GM23338 (cell line): ENCODE measurements at regions not wholly inside any gene's neighbourhood (a gene's known extent, or its start where the extent isn't known, plus 50 kb on each side); places are given as distances from the start of the nearest gene placed in this dataset.

Experiments
- ATAC-seq: fragments of 200-7000 bp; cut with Tn5 transposase; 3 replicates; pipeline ENCODE4 v1.9.1; 2020
- DNase-seq: peaks from one replicate; pipeline ENCODE4 v3.0.0-alpha.2; 2015; ENCODE audit warnings: low spot score
- H2AFZ ChIP-seq: fragments of 200-600 bp; sonication (generic); 2 replicates; pipeline ENCODE4 v1.8.0; 2016; ENCODE audit warnings: antibody characterized with exemption, mild to moderate bottlenecking, moderate library complexity
- H3F3A ChIP-seq: fragments of 200-600 bp; sonication (generic); replicated peaks from 2 replicates; pipeline ENCODE4 v1.8.0; 2017; ENCODE audit warnings: antibody characterized with exemption, mixed run types, low read depth
- H3K27ac ChIP-seq: fragments of 200-600 bp; sonication (generic); 2 replicates; pipeline ENCODE4 v1.6.1; 2016; ENCODE audit warnings: low read depth
- H3K27me3 ChIP-seq: fragments of 200-600 bp; sonication (generic); 2 replicates; pipeline ENCODE4 v1.8.0; 2016; ENCODE audit warnings: mild to moderate bottlenecking, mixed run types, moderate library complexity; ENCODE audit not compliant: insufficient read depth
- H3K36me3 ChIP-seq: fragments of 200-600 bp; sonication (generic); 2 replicates; pipeline ENCODE4 v1.8.0; 2016; ENCODE audit warnings: mild to moderate bottlenecking; ENCODE audit not compliant: insufficient read depth
- H3K4me1 ChIP-seq: fragments of 200-600 bp; sonication (generic); 2 replicates; pipeline ENCODE4 v1.8.0; 2016; ENCODE audit warnings: mild to moderate bottlenecking, moderate library complexity; ENCODE audit not compliant: insufficient read depth
- H3K4me2 ChIP-seq: fragments of 200-600 bp; sonication (generic); 2 replicates; pipeline ENCODE4 v1.7.1; 2017; ENCODE audit warnings: mixed run types
- H3K4me3 ChIP-seq: fragments of 200-600 bp; sonication (generic); 2 replicates; pipeline ENCODE4 v1.6.1; 2016; ENCODE audit warnings: mixed run types
- H3K79me2 ChIP-seq: fragments of 200-600 bp; sonication (generic); replicated peaks from 2 replicates; pipeline ENCODE4 v1.8.0; 2017; ENCODE audit warnings: mild to moderate bottlenecking; ENCODE audit not compliant: insufficient read depth
- H3K9me2 ChIP-seq: fragments of 200-600 bp; sonication (generic); 2 replicates; pipeline ENCODE4 v1.8.0; 2017; ENCODE audit not compliant: insufficient read depth
- H4K20me1 ChIP-seq: fragments of 200-600 bp; sonication (generic); replicated peaks from 2 replicates; pipeline ENCODE4 v1.8.0; 2017; ENCODE audit warnings: mild to moderate bottlenecking; ENCODE audit not compliant: insufficient read depth
- H3K27ac Mint-ChIP-seq: 2 replicates; pipeline ENCODE4 v1.8.0; 2020; ENCODE audit warnings: inconsistent platforms, mild to moderate bottlenecking, moderate library complexity, mixed read lengths
- H3K27me3 Mint-ChIP-seq: 3 replicates; pipeline ENCODE4 v1.8.0; 2022; ENCODE audit warnings: low read depth, mild to moderate bottlenecking, moderate library complexity, mixed read lengths, inconsistent platforms; ENCODE audit not compliant: insufficient read depth, poor library complexity
- H3K36me3 Mint-ChIP-seq: 3 replicates; pipeline ENCODE4 v1.8.0; 2021; ENCODE audit warnings: low read depth, mild to moderate bottlenecking, inconsistent platforms, moderate library complexity, mixed read lengths
- H3K4me1 Mint-ChIP-seq: 3 replicates; pipeline ENCODE4 v1.8.0; 2020; ENCODE audit warnings: mild to moderate bottlenecking, inconsistent platforms, mixed read lengths
- H3K4me3 Mint-ChIP-seq: 3 replicates; pipeline ENCODE4 v1.8.0; 2021; ENCODE audit warnings: moderate library complexity, mild to moderate bottlenecking, inconsistent platforms, mixed read lengths
- H3K9me3 Mint-ChIP-seq: 3 replicates; pipeline ENCODE4 v1.8.0; 2020; ENCODE audit warnings: moderate library complexity, mild to moderate bottlenecking, inconsistent platforms, mixed read lengths
- CREB1 ChIP-seq: fragments of 250-450 bp; sonication (Bioruptor Pico); IDR thresholded peaks from 2 replicates; pipeline ENCODE4 v1.5.0; 2020; ENCODE audit warnings: low read depth, mild to moderate bottlenecking, moderate library complexity
- ETS1 ChIP-seq: IDR thresholded peaks from 2 replicates; pipeline ENCODE4 v1.6.1; 2016; ENCODE audit warnings: antibody characterized with exemption
- EZH2 ChIP-seq: fragments of 200-600 bp; sonication (generic); IDR thresholded peaks from one replicate; pipeline ENCODE4 v1.8.0; 2017; ENCODE audit warnings: antibody characterized with exemption, mild to moderate bottlenecking, low read depth; ENCODE audit not compliant: unreplicated experiment
- EZH2phosphoT487 ChIP-seq: fragments of 200-600 bp; sonication (generic); IDR thresholded peaks from one replicate; pipeline ENCODE4 v1.8.1; 2018; ENCODE audit warnings: antibody characterized with exemption; ENCODE audit not compliant: unreplicated experiment
- JUNB ChIP-seq: IDR thresholded peaks from one replicate; pipeline ENCODE4 v1.6.1; 2016; ENCODE audit warnings: antibody characterized with exemption; ENCODE audit not compliant: unreplicated experiment
- NANOG ChIP-seq: IDR thresholded peaks from 2 replicates; pipeline ENCODE4 v1.6.1; 2016; ENCODE audit warnings: antibody characterized with exemption, borderline replicate concordance
- POLR2AphosphoS5 ChIP-seq: IDR thresholded peaks from 2 replicates; pipeline ENCODE4 v1.6.1; 2016; ENCODE audit warnings: antibody characterized with exemption, low read depth
- STAT1 ChIP-seq: IDR thresholded peaks from one replicate; pipeline ENCODE4 v1.6.1; 2016; ENCODE audit warnings: antibody characterized with exemption; ENCODE audit not compliant: unreplicated experiment
- ZNF114 ChIP-seq: fragments of 250-450 bp; sonication (Bioruptor Pico); IDR thresholded peaks from 2 replicates; pipeline ENCODE4 v1.5.0; 2020; ENCODE audit warnings: mild to moderate bottlenecking, moderate library complexity
- ZNF331 ChIP-seq: fragments of 250-450 bp; sonication (Bioruptor Pico); IDR thresholded peaks from 2 replicates; pipeline ENCODE4 v1.5.0; 2020; ENCODE audit warnings: low read depth, mild to moderate bottlenecking, moderate library complexity
- ZNF462 ChIP-seq: fragments of 250-450 bp; sonication (Bioruptor Pico); IDR thresholded peaks from 2 replicates; pipeline ENCODE4 v1.5.0; 2020; ENCODE audit warnings: mild to moderate bottlenecking, moderate library complexity
- TF ChIP-seq, protein P1 (sequence below), 2 experiments: fragments of 200-600 bp in 1 of 2; sonication (generic) in 1 of 2; conservative IDR thresholded peaks; 2 replicates each; pipeline versions ENCODE4 v1.5.1 to v1.6.1; 2016 to 2017; ENCODE audit warnings: antibody characterized with exemption in 2 of 2, low read depth in 2 of 2, mild to moderate bottlenecking in 2 of 2, moderate library complexity in 1 of 2
- TF ChIP-seq, protein P2 (sequence below): IDR thresholded peaks from one replicate; pipeline ENCODE4 v1.6.1; 2018; ENCODE audit warnings: antibody characterized with exemption; ENCODE audit not compliant: unreplicated experiment

DNA sequence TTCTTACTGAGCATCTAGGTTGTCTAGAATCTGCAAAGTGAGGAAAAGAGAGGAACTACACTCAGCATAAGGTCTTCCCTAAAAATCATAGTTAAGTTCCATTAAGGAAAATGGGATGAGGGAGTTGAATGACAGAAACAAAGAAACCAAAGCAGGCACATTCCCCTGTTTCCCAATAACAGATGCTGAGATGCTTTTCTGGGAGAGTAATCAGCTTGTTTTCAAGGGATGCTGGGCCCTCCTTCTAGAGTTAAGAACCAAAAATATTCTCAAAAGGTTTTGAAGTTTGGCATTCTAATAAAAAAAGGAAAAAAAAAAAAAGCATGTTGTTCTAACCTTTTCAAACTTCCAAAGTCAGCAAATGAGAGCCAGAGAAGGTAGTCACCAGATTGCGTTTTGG is 105.2 kb upstream of the ZNF648 start:
- Histone ChIP-seq H3K36me3 (no peaks in the 10 kb centered on the region), H4K20me1 (no peaks in the 10 kb centered on the region), H3K4me1 (no peaks in the 10 kb centered on the region), H3K9me2 (peaks cover 10% of the 10 kb centered on the region; the same call in 1 of the 2 replicates), H3K79me2 (no peaks in the 10 kb centered on the region), H2AFZ (peak overlapping the region; percentile 43; the same call in 1 of the 2 replicates), H3K27me3 (no peaks in the 10 kb centered on the region), H3K4me3 (no peak overlapping the region), H3K4me2 (no peak overlapping the region), H3F3A (no peaks in the 10 kb centered on the region), H3K27ac (no peak overlapping the region)
- Mint-ChIP-seq H3K27me3 (peaks cover 2% of the 10 kb centered on the region), H3K9me3 (no peaks in the 10 kb centered on the region), H3K36me3 (no peaks in the 10 kb centered on the region), H3K27ac (no peak overlapping the region), H3K4me1 (peaks cover 9% of the 10 kb centered on the region; the same call in 2 of the 3 replicates), H3K4me3 (no peak overlapping the region)
- DNase-seq, result no peak
- TF ChIP-seq POLR2AphosphoS5 (no peak), STAT1 (no peak), ZNF331 (no peak), ETS1 (no peak), CREB1 (no peak), EZH2phosphoT487 (no peak), ZNF114 (no peak), ZNF462 (CRISPR knock-in tag) (no peak), EZH2 (no peak), NANOG (no peak), JUNB (no peak)
- TF ChIP-seq, protein P1, sequence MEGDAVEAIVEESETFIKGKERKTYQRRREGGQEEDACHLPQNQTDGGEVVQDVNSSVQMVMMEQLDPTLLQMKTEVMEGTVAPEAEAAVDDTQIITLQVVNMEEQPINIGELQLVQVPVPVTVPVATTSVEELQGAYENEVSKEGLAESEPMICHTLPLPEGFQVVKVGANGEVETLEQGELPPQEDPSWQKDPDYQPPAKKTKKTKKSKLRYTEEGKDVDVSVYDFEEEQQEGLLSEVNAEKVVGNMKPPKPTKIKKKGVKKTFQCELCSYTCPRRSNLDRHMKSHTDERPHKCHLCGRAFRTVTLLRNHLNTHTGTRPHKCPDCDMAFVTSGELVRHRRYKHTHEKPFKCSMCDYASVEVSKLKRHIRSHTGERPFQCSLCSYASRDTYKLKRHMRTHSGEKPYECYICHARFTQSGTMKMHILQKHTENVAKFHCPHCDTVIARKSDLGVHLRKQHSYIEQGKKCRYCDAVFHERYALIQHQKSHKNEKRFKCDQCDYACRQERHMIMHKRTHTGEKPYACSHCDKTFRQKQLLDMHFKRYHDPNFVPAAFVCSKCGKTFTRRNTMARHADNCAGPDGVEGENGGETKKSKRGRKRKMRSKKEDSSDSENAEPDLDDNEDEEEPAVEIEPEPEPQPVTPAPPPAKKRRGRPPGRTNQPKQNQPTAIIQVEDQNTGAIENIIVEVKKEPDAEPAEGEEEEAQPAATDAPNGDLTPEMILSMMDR (conservative IDR thresholded peaks at IDR 0.05; ENCODE audit: low read depth in 2 of 2), result no peak
- TF ChIP-seq, protein P2, sequence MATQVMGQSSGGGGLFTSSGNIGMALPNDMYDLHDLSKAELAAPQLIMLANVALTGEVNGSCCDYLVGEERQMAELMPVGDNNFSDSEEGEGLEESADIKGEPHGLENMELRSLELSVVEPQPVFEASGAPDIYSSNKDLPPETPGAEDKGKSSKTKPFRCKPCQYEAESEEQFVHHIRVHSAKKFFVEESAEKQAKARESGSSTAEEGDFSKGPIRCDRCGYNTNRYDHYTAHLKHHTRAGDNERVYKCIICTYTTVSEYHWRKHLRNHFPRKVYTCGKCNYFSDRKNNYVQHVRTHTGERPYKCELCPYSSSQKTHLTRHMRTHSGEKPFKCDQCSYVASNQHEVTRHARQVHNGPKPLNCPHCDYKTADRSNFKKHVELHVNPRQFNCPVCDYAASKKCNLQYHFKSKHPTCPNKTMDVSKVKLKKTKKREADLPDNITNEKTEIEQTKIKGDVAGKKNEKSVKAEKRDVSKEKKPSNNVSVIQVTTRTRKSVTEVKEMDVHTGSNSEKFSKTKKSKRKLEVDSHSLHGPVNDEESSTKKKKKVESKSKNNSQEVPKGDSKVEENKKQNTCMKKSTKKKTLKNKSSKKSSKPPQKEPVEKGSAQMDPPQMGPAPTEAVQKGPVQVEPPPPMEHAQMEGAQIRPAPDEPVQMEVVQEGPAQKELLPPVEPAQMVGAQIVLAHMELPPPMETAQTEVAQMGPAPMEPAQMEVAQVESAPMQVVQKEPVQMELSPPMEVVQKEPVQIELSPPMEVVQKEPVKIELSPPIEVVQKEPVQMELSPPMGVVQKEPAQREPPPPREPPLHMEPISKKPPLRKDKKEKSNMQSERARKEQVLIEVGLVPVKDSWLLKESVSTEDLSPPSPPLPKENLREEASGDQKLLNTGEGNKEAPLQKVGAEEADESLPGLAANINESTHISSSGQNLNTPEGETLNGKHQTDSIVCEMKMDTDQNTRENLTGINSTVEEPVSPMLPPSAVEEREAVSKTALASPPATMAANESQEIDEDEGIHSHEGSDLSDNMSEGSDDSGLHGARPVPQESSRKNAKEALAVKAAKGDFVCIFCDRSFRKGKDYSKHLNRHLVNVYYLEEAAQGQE, result no peak
- ATAC-seq, result no peak
